OCI-LY7 (cell line): ENCODE measurements at regions not wholly inside any gene's neighbourhood (a gene's known extent, or its start where the extent isn't known, plus 50 kb on each side); places are given as distances from the start of the nearest gene placed in this dataset.

Experiments
- EZH2phosphoT487 ChIP-seq: fragments of 200-600 bp; sonication (generic); IDR thresholded peaks from 2 replicates; pipeline ENCODE4 v1.6.1; 2018; ENCODE audit warnings: low read depth, borderline replicate concordance, mild to moderate bottlenecking, mixed run types, antibody characterized with exemption, low read length, moderate library complexity, mixed read lengths
- TF ChIP-seq, protein P1 (sequence below): fragments of 200-600 bp; sonication (generic); conservative IDR thresholded peaks from 2 replicates; pipeline ENCODE4 v1.5.1; 2014; ENCODE audit warnings: mild to moderate bottlenecking, antibody characterized with exemption, low read length, moderate library complexity, mixed read lengths

DNA sequence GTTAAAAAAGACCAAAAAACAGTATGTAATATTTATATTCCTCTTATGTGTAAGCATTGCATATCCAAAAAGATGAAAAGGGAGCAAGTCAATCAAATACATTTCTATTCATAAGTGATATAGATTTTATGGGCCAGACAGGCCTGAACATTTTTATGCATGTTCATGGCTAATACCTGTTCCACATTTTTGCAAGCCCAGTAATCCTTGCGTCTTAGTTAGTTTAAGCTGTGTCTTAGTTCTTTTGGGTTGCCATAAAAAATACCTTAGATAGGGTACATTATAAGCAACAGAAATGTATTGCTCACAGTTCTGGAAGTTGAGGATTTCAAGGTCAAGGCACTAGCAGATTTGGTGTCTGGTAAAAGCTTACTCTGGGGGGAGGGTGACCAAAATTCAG is 342.1 kb downstream of the TAF11L14 start:
- TF ChIP-seq EZH2phosphoT487, result no peak
- TF ChIP-seq, protein P1, sequence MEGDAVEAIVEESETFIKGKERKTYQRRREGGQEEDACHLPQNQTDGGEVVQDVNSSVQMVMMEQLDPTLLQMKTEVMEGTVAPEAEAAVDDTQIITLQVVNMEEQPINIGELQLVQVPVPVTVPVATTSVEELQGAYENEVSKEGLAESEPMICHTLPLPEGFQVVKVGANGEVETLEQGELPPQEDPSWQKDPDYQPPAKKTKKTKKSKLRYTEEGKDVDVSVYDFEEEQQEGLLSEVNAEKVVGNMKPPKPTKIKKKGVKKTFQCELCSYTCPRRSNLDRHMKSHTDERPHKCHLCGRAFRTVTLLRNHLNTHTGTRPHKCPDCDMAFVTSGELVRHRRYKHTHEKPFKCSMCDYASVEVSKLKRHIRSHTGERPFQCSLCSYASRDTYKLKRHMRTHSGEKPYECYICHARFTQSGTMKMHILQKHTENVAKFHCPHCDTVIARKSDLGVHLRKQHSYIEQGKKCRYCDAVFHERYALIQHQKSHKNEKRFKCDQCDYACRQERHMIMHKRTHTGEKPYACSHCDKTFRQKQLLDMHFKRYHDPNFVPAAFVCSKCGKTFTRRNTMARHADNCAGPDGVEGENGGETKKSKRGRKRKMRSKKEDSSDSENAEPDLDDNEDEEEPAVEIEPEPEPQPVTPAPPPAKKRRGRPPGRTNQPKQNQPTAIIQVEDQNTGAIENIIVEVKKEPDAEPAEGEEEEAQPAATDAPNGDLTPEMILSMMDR, result no peak
